Stimulated activated CD4-positive, alpha-beta T cell treated with anti-CD3 and anti-CD28 coated beads, Interleukin-1b, Interleukin-23, amount 100 ng/mL, for 48 hours (primary cell): ENCODE measurements at regions not wholly inside any gene's neighbourhood (a gene's known extent, or its start where the extent isn't known, plus 50 kb on each side); places are given as distances from the start of the nearest gene placed in this dataset.

ENCODE experiments used
- DNase-seq: peaks from one replicate; pipeline ENCODE4 v3.0.0-alpha.2; 2020

- DNase-seq, result no peak
These were observed 165.9 kb downstream of the ST6GAL2 start for GRCh38 chr2:106720026-106720425.

- DNase-seq, result no peak
These were observed 161.6 kb downstream of the ST6GAL2 start for GRCh38 chr2:106724301-106724794.

GRCh38 chr2:106734165-106734564, 151.8 kb downstream of the ST6GAL2 start:
- DNase-seq, result no peak

GRCh38 chr2:106735807-106736206, 150.2 kb downstream of the ST6GAL2 start:
- DNase-seq, result no peak

- DNase-seq, result no peak
These were observed 149.7 kb downstream of the ST6GAL2 start for GRCh38 chr2:106736221-106736620.

- no peak for DNase-seq
These were observed 140.5 kb downstream of the ST6GAL2 start for GRCh38 chr2:106745468-106745867.

- DNase-seq, result no peak
These were observed 136.1 kb downstream of the ST6GAL2 start for GRCh38 chr2:106749823-106750222.
